Gastrocnemius medialis (tissue), 4 donors: ENCODE measurements at regions not wholly inside any gene's neighbourhood (a gene's known extent, or its start where the extent isn't known, plus 50 kb on each side); places are given as distances from the start of the nearest gene placed in this dataset.

Experiments
- CTCF ChIP-seq, 5 experiments: fragments of 450-650 bp in 3 of 5; fragments of 200-600 bp in 2 of 5; sonication (generic) in 2 of 5; IDR thresholded peaks in 4 of 5; conservative IDR thresholded peaks in 1 of 5; 1 replicate in 4 of 5; 2 replicates in 1 of 5; pipeline ENCODE4 v1.5.1; 2016 to 2019; ENCODE audit warnings: antibody characterized with exemption in 5 of 5, mild to moderate bottlenecking in 3 of 5, moderate library complexity in 3 of 5
- POLR2A ChIP-seq, 2 donors: fragments of 450-650 bp; IDR thresholded peaks; one replicate each; pipeline ENCODE4 v1.6.1; 2017; ENCODE audit warnings: antibody characterized with exemption in 2 of 2, mild to moderate bottlenecking in 2 of 2, moderate library complexity in 2 of 2

GRCh38 chr20:61092251-61092650 lies 159.8 kb upstream of the CDH4 start:
- TF ChIP-seq CTCF (IDR thresholded peaks at IDR 0.05 in 4 of 5, conservative IDR thresholded peaks at IDR 0.05 in 1 of 5): no peak
- TF ChIP-seq POLR2A (IDR thresholded peaks at IDR 0.05): no peak
